Endothelial cell of umbilical vein (primary cell): ENCODE measurements at regions not wholly inside any gene's neighbourhood (a gene's known extent, or its start where the extent isn't known, plus 50 kb on each side); places are given as distances from the start of the nearest gene placed in this dataset.

Experiments
- BruUV-seq: library from RNA; stranded (reverse); fragments of 400-500 nt; replicated peaks from 2 replicates; lab custom pipeline; 2021; lab: Mats Ljungman, UMichigan
- CTCF ChIA-PET: fragments of 300-600, 350-600 bp; sonication (Branson Sonifier 250); formaldehyde crosslinking; loops from one replicate; lab custom pipeline; 2021; ENCODE audit warnings: antibody characterized with exemption, inconsistent platforms; lab: Charles Lee
- POLR2A ChIA-PET: fragments of 300-600, 350-600 bp; sonication (Branson Sonifier 250); formaldehyde crosslinking; loops from one replicate; lab custom pipeline; 2021; ENCODE audit warnings: antibody characterized with exemption, inconsistent platforms; lab: Charles Lee
- DNase-seq: peaks from one replicate; pipeline ENCODE4 v3.0.0-alpha.2; 2011; ENCODE audit warnings: low read depth, low spot score
- FAIRE-seq: peaks from 2 replicates; lab custom pipeline; 2011; peaks lifted over from hg19 to GRCh38; lab: Jason Lieb, UNC
- H2AFZ ChIP-seq: 2 replicates; pipeline ENCODE4 v1.6.0; 2012; ENCODE audit warnings: low read depth, low read length, control low read depth, inconsistent platforms
- H3K27ac ChIP-seq: 2 replicates; pipeline ENCODE4 v1.5.1; 2011; ENCODE audit warnings: low read depth, mild to moderate bottlenecking, control low read depth, low read length, moderate library complexity; ENCODE audit not compliant: insufficient read depth
- H3K27me3 ChIP-seq, 2 experiments: 2 replicates each; pipeline versions ENCODE4 v1.6.0 to v1.6.1; 2011; ENCODE audit warnings: low read length in 2 of 2, mixed read lengths in 1 of 2; ENCODE audit not compliant: control insufficient read depth in 2 of 2, insufficient read depth in 2 of 2
- H3K36me3 ChIP-seq, 2 experiments: 2 replicates in 1 of 2; 3 replicates in 1 of 2; pipeline ENCODE4 v1.5.1; 2011; ENCODE audit warnings: low read length in 2 of 2, mild to moderate bottlenecking in 1 of 2, moderate library complexity in 1 of 2; ENCODE audit not compliant: control insufficient read depth in 2 of 2, insufficient read depth in 2 of 2; ENCODE audit errors: extremely low read depth in 1 of 2
- H3K4me1 ChIP-seq: 3 replicates; pipeline ENCODE4 v1.5.1; 2011; ENCODE audit warnings: mild to moderate bottlenecking, low read length; ENCODE audit not compliant: control insufficient read depth, insufficient read depth; ENCODE audit errors: extremely low read depth
- H3K4me2 ChIP-seq: 2 replicates; pipeline ENCODE4 v1.6.1; 2011; ENCODE audit warnings: low read length, control low read depth, mixed read lengths; ENCODE audit not compliant: insufficient read depth
- H3K4me3 ChIP-seq, 3 experiments: fragments of 200-600 bp in 1 of 3; sonication (generic), shearing (Covaris generic) in 1 of 3; replicated peaks in 1 of 3; 2 replicates each; pipeline ENCODE4 v1.5.1; 2011 to 2016; ENCODE audit warnings: control low read depth in 3 of 3, low read length in 3 of 3, mild to moderate bottlenecking in 2 of 3, inconsistent platforms in 1 of 3, low read depth in 1 of 3, moderate library complexity in 1 of 3; ENCODE audit not compliant: insufficient read depth in 1 of 3
- H3K79me2 ChIP-seq: 2 replicates; pipeline ENCODE4 v1.6.0; 2012; ENCODE audit warnings: low read length, inconsistent platforms; ENCODE audit not compliant: control insufficient read depth, insufficient read depth
- H3K9ac ChIP-seq: replicated peaks from 2 replicates; pipeline ENCODE3; 2011; ENCODE audit warnings: low read length, control low read depth; ENCODE audit not compliant: insufficient read depth; ENCODE audit errors: extremely low read depth
- H3K9me1 ChIP-seq: replicated peaks from 3 replicates; pipeline ENCODE4 v1.6.0; 2011; ENCODE audit warnings: mild to moderate bottlenecking, low read length; ENCODE audit not compliant: control insufficient read depth, insufficient read depth; ENCODE audit errors: extremely low read depth
- H3K9me3 ChIP-seq: replicated peaks from 2 replicates; pipeline ENCODE4 v1.5.1; 2012; ENCODE audit warnings: low read length, inconsistent platforms; ENCODE audit not compliant: control insufficient read depth, insufficient read depth
- H4K20me1 ChIP-seq: replicated peaks from 2 replicates; pipeline ENCODE3; 2011; ENCODE audit warnings: mild to moderate bottlenecking, low read length; ENCODE audit not compliant: control insufficient read depth, insufficient read depth; ENCODE audit errors: extremely low read depth
- CTCF ChIP-seq, 2 donors: IDR thresholded peaks; 1 replicate in 1 of 2; 2 replicates in 1 of 2; pipeline ENCODE4 v1.5.1; 2011; ENCODE audit warnings: low read length in 2 of 2, mild to moderate bottlenecking in 2 of 2, moderate library complexity in 2 of 2, control low read depth in 1 of 2, inconsistent platforms in 1 of 2, low read depth in 1 of 2; ENCODE audit not compliant: insufficient read depth in 1 of 2; ENCODE audit errors: extremely low read depth in 1 of 2
- EZH2 ChIP-seq: IDR thresholded peaks from 2 replicates; pipeline ENCODE4 v1.6.1; 2012; ENCODE audit warnings: borderline replicate concordance, low read depth, mild to moderate bottlenecking, moderate library complexity, low read length, inconsistent platforms; ENCODE audit not compliant: severe bottlenecking
- FOS ChIP-seq: IDR thresholded peaks from 2 replicates; pipeline ENCODE4 v1.6.1; 2011; ENCODE audit warnings: mild to moderate bottlenecking, low read length, moderate library complexity, borderline replicate concordance; ENCODE audit not compliant: insufficient read depth
- GATA2 ChIP-seq: IDR thresholded peaks from 2 replicates; pipeline ENCODE4 v1.7.0; 2011; ENCODE audit warnings: low read depth, mild to moderate bottlenecking, moderate library complexity, mixed read lengths, low read length; ENCODE audit not compliant: insufficient read length, insufficient read depth
- JUN ChIP-seq: IDR thresholded peaks from 2 replicates; pipeline ENCODE4 v1.6.1; 2011; ENCODE audit warnings: borderline replicate concordance, low read depth; ENCODE audit not compliant: insufficient read length, insufficient read depth
- MYC ChIP-seq: IDR thresholded peaks from one replicate; pipeline ENCODE4 v1.6.1; 2011; ENCODE audit warnings: mild to moderate bottlenecking, low read depth, low read length
- POLR2A ChIP-seq: IDR thresholded peaks from 2 replicates; pipeline ENCODE4 v1.6.1; 2012; ENCODE audit warnings: low read depth, mild to moderate bottlenecking, control low read depth, low read length
- POLR2AphosphoS5 ChIP-seq: IDR thresholded peaks from 2 replicates; pipeline ENCODE4 v1.6.1; 2012; ENCODE audit warnings: low read depth, mild to moderate bottlenecking, control low read depth, low read length, moderate library complexity; ENCODE audit not compliant: insufficient read depth
- dilution Hi-C: fragments of 300-500 bp; cut with MboI; formaldehyde crosslinking; loops from one replicate; pipeline ENCODE4 v1.15.0; 2019; ENCODE audit warnings: low sequenced_read_pairs; ENCODE audit not compliant: extremely low pct_ligation_motif_present
- intact Hi-C: fragments of 100-400 bp; cut with micrococcal nuclease; formaldehyde crosslinking; loops from one replicate; pipeline ENCODE4 v1.10.0; 2022
- TF ChIP-seq, protein P1 (sequence below): IDR thresholded peaks from 2 replicates; pipeline ENCODE4 v1.6.1; 2011; ENCODE audit not compliant: insufficient read depth, insufficient read length

- dilution Hi-C loops: no loop called here
- BruUV-seq: no TSS peak
- FAIRE-seq (no peak), DNase-seq (no peak)
- no peaks in the 10 kb centered on the region for H3K9me3 ChIP-seq
- no peaks in the 10 kb centered on the region for H3K27me3 ChIP-seq
- CTCF ChIA-PET: interaction anchor here (3.0 kb wide), 1 partner anchor 13 kb away, joined by 8 read pairs; no protein-coding TSS in a partner anchor
- H3K9ac ChIP-seq: no peak overlapping the region
- no peak overlapping the region for H3K4me3 ChIP-seq
- TF ChIP-seq POLR2A: no peak
- no peak for TF ChIP-seq EZH2
- no peak for TF ChIP-seq POLR2AphosphoS5
- TF ChIP-seq CTCF (IDR thresholded peaks at IDR 0.05; ENCODE audit: extremely low read depth in 1 of 2, insufficient read depth in 1 of 2, low read depth in 1 of 2, low read length in 2 of 2): no peak
- TF ChIP-seq MYC: no peak
- TF ChIP-seq FOS: no peak
- TF ChIP-seq, protein P1, sequence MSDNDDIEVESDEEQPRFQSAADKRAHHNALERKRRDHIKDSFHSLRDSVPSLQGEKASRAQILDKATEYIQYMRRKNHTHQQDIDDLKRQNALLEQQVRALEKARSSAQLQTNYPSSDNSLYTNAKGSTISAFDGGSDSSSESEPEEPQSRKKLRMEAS: no peak
- TF ChIP-seq JUN: no peak
- no peak for TF ChIP-seq GATA2
- H3K4me2 ChIP-seq: no peak overlapping the region
- H4K20me1 ChIP-seq: no peaks in the 10 kb centered on the region
- H3K27ac ChIP-seq: no peak overlapping the region
- no peaks in the 10 kb centered on the region for H3K79me2 ChIP-seq
- H3K36me3 ChIP-seq: no peaks in the 10 kb centered on the region
- intact Hi-C loops: no loop called here
- POLR2A ChIA-PET: no interaction called here
- H3K4me1 ChIP-seq: peaks cover 4% of the 10 kb centered on the region
- no peak overlapping the region for H2AFZ ChIP-seq
- no peaks in the 10 kb centered on the region for H3K9me1 ChIP-seq
Measured at GRCh38 chr7:26964156-26964808, 99.9 kb upstream of the SKAP2 start.
